ENCODE measurements at regions not wholly inside any gene's neighbourhood (a gene's known extent, or its start where the extent isn't known, plus 50 kb on each side); places are given as distances from the start of the nearest gene placed in this dataset.

DNA sequence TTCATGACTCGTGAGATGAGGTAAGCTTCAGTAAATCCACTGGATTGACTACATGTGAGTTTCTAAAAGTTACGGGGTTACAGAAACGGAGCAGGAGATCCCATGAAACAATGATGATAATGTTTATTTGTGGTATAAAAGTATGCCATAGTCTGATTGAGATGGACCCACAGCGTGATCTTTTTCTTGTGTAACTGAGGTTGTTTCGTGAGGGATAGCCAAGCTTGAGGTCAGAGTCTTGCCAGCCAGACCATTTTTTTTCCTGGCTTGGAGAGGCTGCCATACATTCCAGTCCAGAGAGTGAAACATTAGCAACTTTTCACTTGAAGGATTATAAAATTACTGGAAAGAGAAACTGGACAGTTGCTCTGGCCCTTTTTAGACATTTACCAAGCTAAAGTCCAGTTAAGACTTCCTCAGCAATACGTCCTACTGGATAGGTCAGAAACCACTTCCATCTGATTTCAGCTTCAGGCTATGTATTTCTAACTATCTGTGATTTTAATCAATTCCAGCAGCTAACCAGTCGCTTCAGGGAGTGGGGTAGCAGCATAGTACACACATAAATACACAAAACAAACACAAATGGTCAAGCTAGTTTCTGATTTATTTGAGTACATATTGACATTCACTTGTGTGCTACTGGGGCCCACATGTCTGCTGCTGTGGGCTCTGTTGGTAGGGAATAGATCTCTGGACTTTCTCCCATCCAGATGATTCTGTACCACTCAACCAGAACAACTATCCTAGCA is 194.6 kb downstream of the POSTN start:
- no peak for DNase-seq

- DNase-seq, result no peak
Measured at GRCh38 chr13:37401721-37402120, 196.8 kb downstream of the POSTN start.

DNA sequence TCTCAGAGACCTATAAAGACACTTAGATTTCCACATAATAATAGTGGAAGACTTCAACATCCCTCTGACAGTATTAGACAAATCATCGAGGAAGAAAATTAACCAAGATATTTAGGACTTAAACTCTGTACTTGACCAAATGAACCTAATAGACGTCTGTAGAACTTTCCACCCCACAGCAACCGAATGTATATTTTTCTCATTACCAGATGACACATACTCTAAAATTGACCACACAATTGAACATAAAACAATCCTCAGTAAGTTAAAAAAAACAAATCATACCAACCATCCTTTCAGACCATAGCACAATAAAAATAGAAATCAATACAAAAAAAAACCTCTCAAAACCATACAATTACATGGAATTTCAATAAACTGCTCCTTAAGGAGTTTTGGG is 201.0 kb downstream of the POSTN start:
- DNase-seq, result no peak

- DNase-seq, result no peak
Measured at GRCh38 chr13:37395544-37395943, 203.0 kb downstream of the POSTN start.

- DNase-seq, result no peak
Measured at GRCh38 chr13:37392389-37392788, 206.2 kb downstream of the POSTN start.

- no peak for DNase-seq
Measured at GRCh38 chr13:37390735-37391134, 207.8 kb downstream of the POSTN start.

GRCh38 chr13:37385956-37386670 is 212.5 kb downstream of the POSTN start:
- no peak for DNase-seq

GRCh38 chr13:37385248-37385647 is 213.3 kb downstream of the POSTN start:
- no peak for DNase-seq

DNA sequence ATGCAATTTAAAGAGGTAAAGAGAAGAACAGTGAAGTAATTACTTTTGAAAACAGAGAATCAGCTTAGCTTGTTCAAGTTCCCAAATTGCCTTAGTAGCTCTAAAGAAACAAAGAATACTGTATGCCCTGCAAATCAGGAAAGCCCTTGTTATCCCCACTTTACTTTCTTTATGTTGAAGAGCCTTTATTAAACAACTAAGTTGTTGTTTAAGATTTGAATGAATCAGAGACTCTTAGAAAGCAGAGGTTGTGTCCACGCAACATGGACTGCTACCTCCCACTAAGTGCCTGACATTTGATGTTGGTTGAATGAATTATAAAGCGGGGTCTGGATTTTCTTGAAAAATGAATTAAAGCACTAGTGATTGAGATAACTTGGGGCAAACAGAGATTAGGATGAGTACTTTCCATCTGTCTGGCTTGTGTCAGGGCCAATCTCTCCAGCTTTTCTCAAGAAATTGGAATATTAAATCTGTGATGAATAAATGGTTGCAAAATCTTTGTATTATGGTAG is 214.7 kb downstream of the POSTN start:
- no peak for DNase-seq

GRCh38 chr13:37383046-37383445 is 215.5 kb downstream of the POSTN start:
- no peak for DNase-seq

DNA sequence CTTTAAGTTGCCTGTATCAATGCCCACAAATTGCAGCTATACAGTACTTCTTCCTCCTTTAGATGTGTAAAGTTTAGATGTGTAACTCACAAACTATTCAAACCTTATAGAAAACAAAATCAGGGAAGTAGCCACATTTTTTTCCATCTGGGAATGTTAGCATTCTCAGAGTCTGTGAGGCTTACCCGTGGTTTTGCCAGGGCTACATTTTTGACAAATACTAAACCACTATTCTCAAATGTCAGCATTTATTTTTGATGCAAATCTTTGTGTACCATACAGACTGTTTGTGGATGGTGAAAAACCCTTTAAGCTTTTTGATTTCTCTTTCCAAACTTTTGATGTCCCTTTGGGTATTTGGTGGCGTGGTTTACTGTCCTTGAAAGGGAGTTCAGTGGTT is 216.4 kb downstream of the POSTN start:
- no peak for DNase-seq

GRCh38 chr13:37381502-37381901 is 217.1 kb downstream of the POSTN start:
- DNase-seq, result no peak

GRCh38 chr13:37379841-37380240 is 218.7 kb downstream of the POSTN start:
- no peak for DNase-seq

DNA sequence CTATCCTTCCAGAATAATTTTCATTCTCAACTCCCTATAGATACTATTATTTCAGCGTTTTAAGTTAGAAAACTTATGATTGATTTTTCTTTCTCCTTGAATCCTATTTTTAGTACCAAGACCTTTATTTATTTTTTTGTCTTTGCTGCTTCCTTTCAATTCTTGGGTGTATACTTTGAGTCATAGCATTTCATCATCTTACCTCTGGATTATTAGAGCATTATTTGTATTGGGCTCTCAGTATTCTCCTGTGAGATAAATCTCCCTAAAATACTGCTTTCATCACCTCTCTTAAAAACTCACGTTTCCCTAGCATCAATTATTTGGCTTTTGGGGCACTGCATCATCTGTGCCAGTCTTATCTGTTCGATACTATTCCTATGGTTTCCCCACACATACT is 222.8 kb downstream of the POSTN start:
- DNase-seq, result no peak

DNA sequence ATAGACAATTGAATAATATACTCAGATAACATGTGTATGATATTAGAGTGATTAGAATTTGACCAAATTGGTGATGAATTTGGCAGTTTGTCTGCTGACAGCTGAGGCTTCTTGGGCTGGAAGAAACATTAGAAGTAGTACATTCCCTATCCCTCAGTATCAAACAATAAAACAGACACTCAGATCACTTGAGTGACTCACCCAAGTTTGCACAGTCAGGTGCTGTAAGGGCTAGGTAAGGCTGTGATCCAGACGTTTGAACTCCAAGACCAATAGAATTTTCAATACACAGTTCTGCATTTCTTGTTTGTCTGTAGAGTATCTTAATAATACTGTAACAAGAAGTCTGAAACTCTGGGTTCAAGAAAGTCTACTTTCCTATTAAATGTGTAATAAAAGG is 223.5 kb downstream of the POSTN start:
- no peak for DNase-seq

DNA sequence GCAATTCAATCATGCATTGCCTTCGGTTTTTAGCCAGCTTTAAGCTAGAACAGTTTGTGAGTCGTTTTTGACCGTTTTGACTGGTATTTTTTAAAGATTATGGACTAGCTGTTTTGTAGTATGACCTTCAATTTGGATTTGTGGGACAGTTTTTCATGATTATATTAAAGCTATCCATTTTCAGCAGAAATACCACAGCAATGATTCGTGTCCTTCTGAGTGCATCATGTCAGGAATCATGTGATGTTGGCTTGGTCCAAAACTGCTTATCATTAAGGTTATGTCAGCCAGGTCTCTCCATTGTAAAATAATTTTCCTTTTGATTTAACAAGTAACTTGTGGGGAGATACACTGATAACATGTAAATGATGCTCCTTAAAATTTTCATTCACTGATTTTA is 229.0 kb downstream of the POSTN start:
- no peak for DNase-seq

DNA sequence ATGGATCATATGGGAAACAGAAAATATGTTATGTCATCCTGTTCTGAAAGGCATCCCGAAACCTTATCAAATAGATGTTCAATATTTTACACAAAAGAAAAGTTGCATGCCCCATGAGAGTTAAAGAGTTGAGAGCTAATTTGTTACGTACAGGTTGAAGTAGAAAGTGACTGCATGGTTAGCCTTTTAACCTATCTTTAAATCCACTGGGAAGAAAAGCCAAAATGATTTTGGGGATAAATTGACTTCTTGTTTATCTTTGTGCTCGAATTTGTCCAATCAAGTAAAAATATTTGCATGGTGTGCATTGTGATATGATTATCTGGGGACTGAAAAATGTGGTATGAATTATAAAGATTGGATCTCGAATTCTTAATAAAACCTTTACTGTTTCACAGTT is 230.1 kb downstream of the POSTN start:
- DNase-seq, result no peak

DNA sequence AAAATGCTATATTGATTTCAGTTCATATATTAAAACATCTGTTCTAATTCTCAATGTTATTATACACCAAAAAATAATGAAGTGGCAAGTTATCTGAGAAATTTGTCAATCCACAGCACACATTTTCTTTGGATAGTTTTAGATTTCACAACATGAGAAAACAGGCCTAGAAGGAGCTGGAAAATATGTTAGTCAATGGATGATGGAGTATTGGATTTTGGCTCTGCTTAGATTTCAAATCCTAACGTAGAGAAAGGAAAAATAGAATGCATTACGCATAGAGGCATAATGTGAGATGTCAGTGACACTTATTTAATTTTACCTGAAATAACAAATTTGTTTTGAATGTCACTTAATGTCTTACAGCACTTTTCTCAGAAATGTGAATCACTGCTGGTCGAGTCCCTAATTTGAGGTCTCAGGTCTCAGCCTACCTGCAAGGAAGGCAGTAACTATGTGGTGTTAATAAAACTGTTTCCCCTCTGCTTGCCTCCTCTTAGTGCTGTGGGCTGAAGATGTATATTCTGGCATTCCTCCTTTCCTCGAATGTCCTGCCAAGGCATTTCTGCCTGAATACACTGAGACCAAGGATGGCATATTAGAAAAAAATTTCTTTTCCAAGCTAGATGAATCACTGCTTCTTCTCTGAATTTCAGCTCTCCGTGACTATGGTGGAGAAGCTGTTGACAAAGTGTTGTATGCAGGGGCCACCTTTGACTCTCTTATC is 232.4 kb downstream of the POSTN start:
- DNase-seq, result no peak

DNA sequence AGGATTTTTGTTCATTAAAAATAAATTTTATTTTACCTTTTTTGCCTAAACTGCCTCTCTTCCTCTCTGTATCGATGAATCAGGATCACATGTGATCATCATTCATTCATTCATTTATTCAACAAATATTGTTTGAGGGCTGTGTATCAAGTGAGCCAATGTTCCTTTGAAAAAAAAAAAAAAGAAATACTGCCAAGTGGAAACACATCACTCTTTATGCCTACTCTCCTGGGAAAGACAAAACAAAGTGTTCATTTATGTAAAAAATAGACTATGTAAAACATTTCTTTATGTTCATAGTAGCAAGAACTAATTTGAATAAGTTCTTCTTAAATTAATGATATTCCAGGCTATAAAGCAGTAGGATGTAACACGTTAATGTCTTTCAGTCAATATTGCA is 233.1 kb downstream of the POSTN start:
- no peak for DNase-seq

GRCh38 chr13:37364956-37365355 is 233.6 kb downstream of the POSTN start:
- no peak for DNase-seq

DNA sequence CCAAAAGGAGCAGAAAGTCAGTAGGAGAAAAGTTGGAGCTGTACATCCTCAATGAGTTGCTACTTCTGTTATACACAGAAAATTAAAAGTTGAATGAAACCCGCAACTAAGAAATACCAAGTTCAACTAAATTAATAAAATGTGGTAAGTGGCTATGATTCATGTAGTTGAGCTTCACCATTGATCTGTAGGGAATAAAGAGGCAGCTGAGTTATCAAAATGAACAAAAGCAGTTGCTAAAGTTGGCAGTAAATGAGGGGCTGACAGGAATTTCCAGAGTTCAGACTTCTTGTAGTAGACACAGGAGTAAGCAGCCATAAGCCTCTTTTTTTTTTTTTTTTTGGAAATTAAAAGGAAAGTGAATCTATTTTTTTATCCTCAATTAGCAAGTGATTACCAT is 234.6 kb downstream of the POSTN start:
- DNase-seq, result no peak

DNA sequence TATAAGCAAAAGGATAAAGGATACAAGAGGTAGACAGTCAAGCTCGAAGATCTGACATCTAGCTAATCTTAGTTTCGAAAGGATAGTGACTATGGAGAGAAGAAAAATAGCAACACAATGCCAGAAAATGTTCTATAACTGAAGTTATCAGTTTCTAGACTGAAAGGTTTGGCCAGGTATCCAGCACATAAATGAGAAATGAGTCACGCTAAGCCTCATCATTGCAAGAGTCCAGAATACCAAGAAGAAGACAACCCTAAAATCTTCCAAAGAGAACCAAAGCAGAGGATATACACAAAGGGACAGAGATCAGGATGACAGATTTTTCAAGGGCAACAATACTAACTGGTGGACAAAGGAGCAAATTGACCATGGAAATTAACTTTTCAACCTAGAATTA is 237.0 kb downstream of the POSTN start:
- DNase-seq, result no peak

- DNase-seq, result no peak
Measured at GRCh38 chr13:37360556-37360955, 238.0 kb downstream of the POSTN start.

GRCh38 chr13:37357548-37357947 is 241.0 kb downstream of the POSTN start:
- no peak for DNase-seq

Data from NCI-H2029 (cell line).